GM12873 (cell line): ENCODE measurements at regions not wholly inside any gene's neighbourhood (a gene's known extent, or its start where the extent isn't known, plus 50 kb on each side); places are given as distances from the start of the nearest gene placed in this dataset.

ENCODE experiments used
- TF ChIP-seq, protein P1 (sequence below): IDR thresholded peaks from 2 replicates; pipeline ENCODE4 v1.5.1; 2012; ENCODE audit warnings: low read depth, mild to moderate bottlenecking, moderate library complexity, low read length, control low read depth; ENCODE audit not compliant: insufficient read depth; ENCODE audit errors: missing control alignments

DNA sequence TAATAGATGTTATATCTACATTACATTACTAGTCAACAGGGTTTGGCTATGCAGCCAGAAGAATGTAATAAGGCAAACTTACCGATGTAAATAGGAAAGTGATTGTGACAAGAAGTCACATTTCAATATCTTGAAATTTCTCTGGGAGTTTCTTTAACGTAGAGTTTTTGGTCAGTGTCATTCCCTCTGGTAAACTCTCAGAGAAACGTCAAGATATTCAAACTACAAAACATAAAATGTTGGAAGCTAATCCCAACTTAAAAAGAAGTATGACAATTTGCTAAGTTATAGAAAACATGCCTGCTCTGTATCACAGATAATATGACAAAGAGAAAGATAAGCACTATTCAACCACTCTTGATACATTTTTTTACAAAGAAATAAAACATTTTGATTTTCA is 111.2 kb upstream of the PRICKLE2 start:
- TF ChIP-seq, protein P1, sequence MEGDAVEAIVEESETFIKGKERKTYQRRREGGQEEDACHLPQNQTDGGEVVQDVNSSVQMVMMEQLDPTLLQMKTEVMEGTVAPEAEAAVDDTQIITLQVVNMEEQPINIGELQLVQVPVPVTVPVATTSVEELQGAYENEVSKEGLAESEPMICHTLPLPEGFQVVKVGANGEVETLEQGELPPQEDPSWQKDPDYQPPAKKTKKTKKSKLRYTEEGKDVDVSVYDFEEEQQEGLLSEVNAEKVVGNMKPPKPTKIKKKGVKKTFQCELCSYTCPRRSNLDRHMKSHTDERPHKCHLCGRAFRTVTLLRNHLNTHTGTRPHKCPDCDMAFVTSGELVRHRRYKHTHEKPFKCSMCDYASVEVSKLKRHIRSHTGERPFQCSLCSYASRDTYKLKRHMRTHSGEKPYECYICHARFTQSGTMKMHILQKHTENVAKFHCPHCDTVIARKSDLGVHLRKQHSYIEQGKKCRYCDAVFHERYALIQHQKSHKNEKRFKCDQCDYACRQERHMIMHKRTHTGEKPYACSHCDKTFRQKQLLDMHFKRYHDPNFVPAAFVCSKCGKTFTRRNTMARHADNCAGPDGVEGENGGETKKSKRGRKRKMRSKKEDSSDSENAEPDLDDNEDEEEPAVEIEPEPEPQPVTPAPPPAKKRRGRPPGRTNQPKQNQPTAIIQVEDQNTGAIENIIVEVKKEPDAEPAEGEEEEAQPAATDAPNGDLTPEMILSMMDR, result no peak

DNA sequence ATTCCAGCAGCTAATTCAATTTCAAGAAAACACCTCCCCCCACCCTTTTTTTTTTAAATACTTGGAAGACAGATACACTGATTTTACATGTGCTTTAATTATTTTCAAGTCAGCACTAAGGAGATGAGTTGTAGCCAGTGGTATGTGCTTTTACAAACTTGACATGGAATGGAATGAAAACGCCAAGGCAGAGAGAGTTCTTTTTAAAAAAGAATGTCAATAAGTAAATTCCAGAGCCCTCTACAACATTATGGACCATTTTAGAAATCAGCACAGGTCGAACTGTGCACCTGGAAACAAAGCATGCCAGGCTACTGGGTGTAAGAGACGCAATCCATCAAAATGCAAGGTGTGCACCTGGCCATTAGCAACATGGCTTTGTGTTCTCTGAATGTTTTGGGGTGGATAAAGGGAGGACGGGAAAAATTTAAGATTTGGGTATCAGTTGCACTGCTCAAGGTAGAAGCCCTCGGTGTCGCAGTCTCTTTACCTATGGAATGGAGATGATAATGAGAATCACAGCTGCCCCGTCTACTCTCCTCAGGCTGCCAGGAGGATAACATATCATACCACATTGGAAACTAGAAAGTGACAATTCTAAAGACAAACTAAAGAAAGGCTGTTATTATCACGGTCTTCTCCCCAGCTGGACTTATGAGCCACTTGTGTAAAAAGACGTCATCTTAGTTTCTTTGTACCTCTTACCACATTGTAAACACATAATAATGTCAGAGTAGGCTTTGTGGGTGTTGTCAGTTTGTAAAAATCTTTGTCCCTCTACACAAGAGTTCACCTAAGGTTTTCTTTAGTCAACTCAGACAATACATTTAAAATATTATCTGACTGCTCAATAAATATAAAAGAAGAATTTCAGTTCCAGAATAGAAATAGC is 107.4 kb upstream of the PRICKLE2 start:
- TF ChIP-seq, protein P1, result no peak

DNA sequence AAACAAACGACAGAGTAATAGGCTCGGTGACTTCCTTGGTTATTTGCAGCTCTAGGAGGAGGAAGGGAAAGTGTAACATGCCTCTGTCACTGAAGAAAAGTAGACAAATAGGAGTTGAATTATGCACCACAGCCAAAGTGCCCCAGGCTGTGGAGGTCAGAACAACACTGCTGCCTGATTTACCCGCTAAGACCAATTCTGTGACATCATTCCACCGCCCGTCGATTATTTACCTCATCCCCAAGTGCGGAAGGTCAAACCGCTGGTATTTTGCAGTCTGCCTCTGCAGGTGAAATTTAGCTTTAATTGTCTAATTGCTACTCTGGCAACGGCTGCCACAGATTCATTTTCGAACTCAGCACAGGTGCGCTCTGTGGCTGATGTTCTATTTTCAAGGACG is 106.3 kb upstream of the PRICKLE2 start:
- TF ChIP-seq, protein P1, result no peak

DNA sequence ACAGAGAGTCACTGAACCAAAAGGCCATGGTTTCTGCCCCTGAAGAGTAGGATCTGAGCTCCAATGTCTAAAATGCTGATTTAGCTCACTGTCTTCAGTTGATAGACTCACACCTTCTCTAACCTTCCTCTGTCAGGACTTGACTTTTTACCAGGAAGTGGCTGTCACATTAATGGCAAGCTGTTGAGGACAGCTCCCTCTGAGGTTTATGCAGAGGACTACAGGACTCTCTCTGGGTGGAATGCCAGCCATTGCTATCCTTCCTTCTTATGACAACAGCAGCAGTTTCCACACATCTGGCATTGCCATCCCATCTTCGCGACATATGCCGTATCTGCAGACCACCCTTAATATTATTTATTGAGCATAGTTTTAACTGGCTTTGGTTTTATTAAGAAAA is 103.8 kb upstream of the PRICKLE2 start:
- TF ChIP-seq, protein P1, result no peak

DNA sequence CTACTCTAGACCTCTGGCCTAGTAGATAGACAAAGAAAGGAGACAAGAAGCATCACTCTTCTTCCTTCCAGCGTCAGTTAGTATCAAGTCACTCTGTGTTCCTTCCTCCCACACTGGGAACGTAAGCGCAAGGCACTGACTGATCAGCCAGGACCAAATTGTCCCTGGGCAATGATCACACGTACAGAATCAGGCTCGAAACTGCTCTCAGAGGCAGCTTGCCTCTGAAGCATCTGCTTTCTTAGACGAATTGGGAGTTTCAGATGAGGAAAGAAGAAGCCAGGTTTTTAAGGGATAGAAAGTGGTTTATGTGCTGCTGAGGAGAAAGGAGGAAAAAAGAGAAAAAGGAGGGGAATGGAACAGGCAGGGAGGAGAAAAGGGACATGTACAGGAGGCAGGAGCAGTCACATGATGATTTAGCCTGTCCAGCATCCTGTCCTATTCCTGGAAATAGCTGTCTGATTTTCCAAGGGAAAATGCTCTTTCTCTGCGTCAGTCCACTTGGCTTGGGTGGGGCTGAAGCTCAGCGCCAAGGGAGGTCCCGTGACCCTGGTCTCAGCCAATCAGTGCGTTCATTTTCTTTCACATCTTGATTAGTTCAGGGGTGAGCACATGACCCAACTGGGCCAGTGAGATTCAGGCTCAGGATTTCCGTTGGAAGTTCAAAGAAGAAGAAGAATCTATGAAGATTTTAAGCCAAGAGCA is 102.0 kb upstream of the PRICKLE2 start:
- TF ChIP-seq, protein P1, result no peak

DNA sequence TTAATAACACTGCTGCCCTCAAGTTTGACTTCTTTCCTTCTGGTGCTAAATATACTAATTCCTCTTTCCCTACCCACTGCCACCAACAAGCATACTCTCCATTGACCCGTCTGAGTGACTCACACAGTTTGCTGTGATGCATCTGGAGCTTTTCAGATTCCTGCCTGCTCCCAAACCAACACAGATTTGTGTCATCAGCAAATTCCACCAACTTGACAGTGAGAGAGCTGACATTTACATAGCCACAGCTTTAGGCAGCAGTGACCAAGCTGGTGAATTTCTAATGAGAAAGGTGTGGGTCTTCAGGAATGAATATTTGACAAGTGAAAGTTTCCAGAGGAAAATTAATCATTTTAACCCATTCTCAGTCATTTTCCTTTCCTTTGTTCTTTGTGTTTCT is 96.5 kb upstream of the PRICKLE2 start:
- TF ChIP-seq, protein P1, result no peak

DNA sequence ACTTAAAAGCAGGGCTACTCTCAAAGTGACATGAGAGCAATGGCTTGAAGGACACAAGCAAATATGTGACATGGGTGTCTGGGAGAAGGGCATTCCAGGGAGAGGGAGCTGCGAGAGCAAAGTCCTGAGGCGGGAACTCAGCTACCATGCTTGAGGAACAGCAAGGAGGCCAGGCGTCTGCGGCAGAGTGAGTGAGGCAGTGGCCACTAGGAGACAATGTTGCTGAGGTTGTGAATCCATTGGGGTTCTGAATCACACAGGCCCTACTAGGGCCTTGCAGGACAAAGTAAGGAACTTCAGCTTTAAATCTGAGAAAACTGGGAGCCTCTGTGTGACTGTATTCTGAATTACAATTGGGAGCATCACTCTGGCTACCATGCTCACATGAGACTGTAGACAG is 94.1 kb upstream of the PRICKLE2 start:
- TF ChIP-seq, protein P1, result peak; percentile 17
